Caco-2 (cell line): ENCODE measurements at regions not wholly inside any gene's neighbourhood (a gene's known extent, or its start where the extent isn't known, plus 50 kb on each side); places are given as distances from the start of the nearest gene placed in this dataset.

Source experiments
- BruUV-seq: library from RNA; stranded (reverse); fragments of 400-500 nt; replicated peaks from 2 replicates; lab custom pipeline; 2021; lab: Mats Ljungman, UMichigan
- CTCF ChIA-PET: fragments of 300-600 bp; sonication (Branson Sonifier 250); formaldehyde crosslinking; loops from one replicate; lab custom pipeline; 2022; ENCODE audit warnings: antibody characterized with exemption; lab: Charles Lee
- POLR2A ChIA-PET: fragments of 300-600 bp; sonication (Branson Sonifier 250); formaldehyde crosslinking; loops from one replicate; lab custom pipeline; 2022; ENCODE audit warnings: antibody characterized with exemption; lab: Charles Lee
- DNase-seq, 2 experiments: peaks; one replicate each; pipeline versions ENCODE4 v3.0.0 to v3.0.0-alpha.2; 2020 to 2022
- H3K27me3 ChIP-seq: replicated peaks from 2 replicates; pipeline ENCODE4 v1.6.0; 2011; ENCODE audit warnings: low read length; ENCODE audit not compliant: control insufficient read depth, insufficient read depth
- H3K36me3 ChIP-seq: 2 replicates; pipeline ENCODE4 v1.5.1; 2011; ENCODE audit warnings: low read length; ENCODE audit not compliant: control insufficient read depth, insufficient read depth
- H3K4me1 ChIP-seq: fragments of 250-450 bp; sonication (Bioruptor Pico); 2 replicates; pipeline ENCODE4 v1.5.1; 2020; ENCODE audit warnings: mild to moderate bottlenecking
- H3K4me3 ChIP-seq: 2 replicates; pipeline ENCODE4 v1.5.1; 2011; ENCODE audit warnings: low read depth, mild to moderate bottlenecking, control low read depth, low read length
- H3K9me3 ChIP-seq: fragments of 250-450 bp; sonication (Bioruptor Pico); 2 replicates; pipeline ENCODE4 v1.5.1; 2020; ENCODE audit warnings: mild to moderate bottlenecking, moderate library complexity
- H3K27ac Mint-ChIP-seq: one replicate; pipeline ENCODE4 v1.8.0; 2022; ENCODE audit warnings: mixed read lengths; ENCODE audit not compliant: unreplicated experiment
- H3K27me3 Mint-ChIP-seq: one replicate; pipeline ENCODE4 v1.8.0; 2022; ENCODE audit warnings: mixed read lengths; ENCODE audit not compliant: insufficient read depth, unreplicated experiment
- H3K36me3 Mint-ChIP-seq: one replicate; pipeline ENCODE4 v1.8.0; 2022; ENCODE audit warnings: mild to moderate bottlenecking, mixed read lengths; ENCODE audit not compliant: insufficient read depth, unreplicated experiment
- H3K4me1 Mint-ChIP-seq: one replicate; pipeline ENCODE4 v1.8.0; 2022; ENCODE audit warnings: low read depth, mixed read lengths; ENCODE audit not compliant: unreplicated experiment
- H3K4me3 Mint-ChIP-seq: one replicate; pipeline ENCODE4 v1.8.0; 2022; ENCODE audit warnings: mild to moderate bottlenecking, moderate library complexity, mixed read lengths; ENCODE audit not compliant: unreplicated experiment
- H3K9me3 Mint-ChIP-seq: one replicate; pipeline ENCODE4 v1.8.0; 2022; ENCODE audit warnings: mixed read lengths; ENCODE audit not compliant: unreplicated experiment
- intact Hi-C: fragments of 100-400 bp; cut with micrococcal nuclease; formaldehyde crosslinking; loops from one replicate; pipeline ENCODE4 v1.10.0; 2022; ENCODE audit not compliant: unreplicated experiment
- TF ChIP-seq, protein P1 (sequence below), 2 experiments: fragments of 200-600 bp in 1 of 2; IDR thresholded peaks; 1 replicate in 1 of 2; 2 replicates in 1 of 2; pipeline versions ENCODE4 v1.5.1 to v1.8.0; 2011 to 2022; ENCODE audit warnings: antibody characterized with exemption in 1 of 2, control low read depth in 1 of 2, inconsistent platforms in 1 of 2, low read depth in 1 of 2, low read length in 1 of 2, mild to moderate bottlenecking in 1 of 2, moderate library complexity in 1 of 2; ENCODE audit not compliant: insufficient read depth in 1 of 2, severe bottlenecking in 1 of 2, unreplicated experiment in 1 of 2

- no peaks in the 10 kb centered on the region for H3K27me3 Mint-ChIP-seq
- Histone ChIP-seq H3K4me3 (no peak overlapping the region), H3K4me1 (no peaks in the 10 kb centered on the region), H3K27me3 (no peaks in the 10 kb centered on the region), H3K9me3 (no peaks in the 10 kb centered on the region), H3K36me3 (no peaks in the 10 kb centered on the region)
- no peak for DNase-seq
- H3K4me1 Mint-ChIP-seq: no peaks in the 10 kb centered on the region
- CTCF ChIA-PET: no interaction called here
- no peaks in the 10 kb centered on the region for H3K9me3 Mint-ChIP-seq
- no TSS peak for BruUV-seq
- H3K36me3 Mint-ChIP-seq: no peaks in the 10 kb centered on the region
- TF ChIP-seq, protein P1, sequence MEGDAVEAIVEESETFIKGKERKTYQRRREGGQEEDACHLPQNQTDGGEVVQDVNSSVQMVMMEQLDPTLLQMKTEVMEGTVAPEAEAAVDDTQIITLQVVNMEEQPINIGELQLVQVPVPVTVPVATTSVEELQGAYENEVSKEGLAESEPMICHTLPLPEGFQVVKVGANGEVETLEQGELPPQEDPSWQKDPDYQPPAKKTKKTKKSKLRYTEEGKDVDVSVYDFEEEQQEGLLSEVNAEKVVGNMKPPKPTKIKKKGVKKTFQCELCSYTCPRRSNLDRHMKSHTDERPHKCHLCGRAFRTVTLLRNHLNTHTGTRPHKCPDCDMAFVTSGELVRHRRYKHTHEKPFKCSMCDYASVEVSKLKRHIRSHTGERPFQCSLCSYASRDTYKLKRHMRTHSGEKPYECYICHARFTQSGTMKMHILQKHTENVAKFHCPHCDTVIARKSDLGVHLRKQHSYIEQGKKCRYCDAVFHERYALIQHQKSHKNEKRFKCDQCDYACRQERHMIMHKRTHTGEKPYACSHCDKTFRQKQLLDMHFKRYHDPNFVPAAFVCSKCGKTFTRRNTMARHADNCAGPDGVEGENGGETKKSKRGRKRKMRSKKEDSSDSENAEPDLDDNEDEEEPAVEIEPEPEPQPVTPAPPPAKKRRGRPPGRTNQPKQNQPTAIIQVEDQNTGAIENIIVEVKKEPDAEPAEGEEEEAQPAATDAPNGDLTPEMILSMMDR (IDR thresholded peaks at IDR 0.05; ENCODE audit: insufficient read depth in 1 of 2, low read depth in 1 of 2, low read length in 1 of 2, severe bottlenecking in 1 of 2, unreplicated experiment in 1 of 2): no peak
- intact Hi-C loops: no loop called here
- H3K4me3 Mint-ChIP-seq: no peak overlapping the region
- POLR2A ChIA-PET: no interaction called here
- no peak overlapping the region for H3K27ac Mint-ChIP-seq
Observed at GRCh38 chr18:68418226-68418868, 296.6 kb downstream of the TMX3 start.

GRCh38 chr18:68417826-68418225 lies 297.1 kb downstream of the TMX3 start:
- Mint-ChIP-seq H3K36me3 (no peaks in the 10 kb centered on the region), H3K4me1 (no peaks in the 10 kb centered on the region), H3K9me3 (no peaks in the 10 kb centered on the region), H3K4me3 (no peak overlapping the region), H3K27me3 (no peaks in the 10 kb centered on the region), H3K27ac (no peak overlapping the region)
- intact Hi-C loops: no loop called here
- TF ChIP-seq, protein P1 (IDR thresholded peaks at IDR 0.05; ENCODE audit: insufficient read depth in 1 of 2, low read depth in 1 of 2, low read length in 1 of 2, severe bottlenecking in 1 of 2, unreplicated experiment in 1 of 2): no peak
- no peaks in the 10 kb centered on the region for H3K4me1 ChIP-seq
- no peak for DNase-seq
- ChIA-PET CTCF (no interaction called here), POLR2A (no interaction called here)
- no peaks in the 10 kb centered on the region for H3K36me3 ChIP-seq
- no peak overlapping the region for H3K4me3 ChIP-seq
- H3K9me3 ChIP-seq: no peaks in the 10 kb centered on the region
- H3K27me3 ChIP-seq: no peaks in the 10 kb centered on the region
- no TSS peak for BruUV-seq

GRCh38 chr18:68417166-68417799 lies 297.6 kb downstream of the TMX3 start:
- Mint-ChIP-seq H3K27ac (no peak overlapping the region), H3K4me1 (no peaks in the 10 kb centered on the region), H3K4me3 (no peak overlapping the region), H3K27me3 (no peaks in the 10 kb centered on the region), H3K9me3 (no peaks in the 10 kb centered on the region), H3K36me3 (no peaks in the 10 kb centered on the region)
- no peak overlapping the region for H3K4me3 ChIP-seq
- TF ChIP-seq, protein P1 (IDR thresholded peaks at IDR 0.05; ENCODE audit: insufficient read depth in 1 of 2, low read depth in 1 of 2, low read length in 1 of 2, severe bottlenecking in 1 of 2, unreplicated experiment in 1 of 2): no peak
- no peaks in the 10 kb centered on the region for H3K36me3 ChIP-seq
- no peaks in the 10 kb centered on the region for H3K27me3 ChIP-seq
- no peak for DNase-seq
- BruUV-seq: no TSS peak
- no peaks in the 10 kb centered on the region for H3K9me3 ChIP-seq
- POLR2A ChIA-PET: no interaction called here
- CTCF ChIA-PET: no interaction called here
- intact Hi-C loops: no loop called here
- H3K4me1 ChIP-seq: no peaks in the 10 kb centered on the region
